Mesendoderm (in vitro differentiated cells): ENCODE measurements at regions not wholly inside any gene's neighbourhood (a gene's known extent, or its start where the extent isn't known, plus 50 kb on each side); places are given as distances from the start of the nearest gene placed in this dataset.

Source experiments
- DNase-seq: peaks from one replicate; pipeline ENCODE4 v3.0.0; 2013
- H2AK5ac ChIP-seq: 2 replicates; pipeline ENCODE4 v1.6.1; 2013; ENCODE audit warnings: low read length, inconsistent platforms
- H2BK120ac ChIP-seq: 2 replicates; pipeline ENCODE4 v1.6.1; 2013; ENCODE audit warnings: low read depth, mild to moderate bottlenecking, low read length, moderate library complexity, mixed read lengths
- H2BK15ac ChIP-seq: replicated peaks from 2 replicates; pipeline ENCODE4 v1.6.1; 2013; ENCODE audit warnings: low read depth, mild to moderate bottlenecking, moderate library complexity
- H2BK5ac ChIP-seq: 2 replicates; pipeline ENCODE4 v1.6.1; 2013; ENCODE audit warnings: low read length, inconsistent platforms
- H3K18ac ChIP-seq: 2 replicates; pipeline ENCODE4 v1.6.1; 2013; ENCODE audit warnings: mild to moderate bottlenecking, low read length, mixed read lengths
- H3K23ac ChIP-seq: one replicate; pipeline ENCODE4 v1.6.1; 2013; ENCODE audit warnings: low read length
- H3K27ac ChIP-seq: 2 replicates; pipeline ENCODE4 v1.5.1; 2013; ENCODE audit warnings: low read depth, mild to moderate bottlenecking, inconsistent platforms, low read length, moderate library complexity
- H3K27me3 ChIP-seq: 2 replicates; pipeline ENCODE4 v1.6.1; 2013; ENCODE audit warnings: low read length, control low read depth, mild to moderate bottlenecking, inconsistent platforms; ENCODE audit not compliant: insufficient read depth, poor library complexity
- H3K36me3 ChIP-seq: 2 replicates; pipeline ENCODE4 v1.6.1; 2013; ENCODE audit warnings: low read length, inconsistent platforms; ENCODE audit not compliant: control insufficient read depth, insufficient read depth
- H3K4ac ChIP-seq: one replicate; pipeline ENCODE4 v1.6.1; 2013; ENCODE audit warnings: low read depth, mild to moderate bottlenecking, low read length, moderate library complexity
- H3K4me1 ChIP-seq: 2 replicates; pipeline ENCODE4 v1.6.1; 2013; ENCODE audit warnings: low read depth, low read length, inconsistent platforms; ENCODE audit not compliant: control insufficient read depth
- H3K4me2 ChIP-seq: 2 replicates; pipeline ENCODE4 v1.6.1; 2013; ENCODE audit warnings: low read length
- H3K4me3 ChIP-seq: 2 replicates; pipeline ENCODE4 v1.5.1; 2013; ENCODE audit warnings: mild to moderate bottlenecking, low read length
- H3K56ac ChIP-seq: one replicate; pipeline ENCODE4 v1.6.1; 2013; ENCODE audit warnings: low read length
- H3K79me1 ChIP-seq: 2 replicates; pipeline ENCODE4 v1.6.1; 2013; ENCODE audit warnings: low read length, inconsistent platforms
- H3K79me2 ChIP-seq: 2 replicates; pipeline ENCODE4 v1.6.1; 2013; ENCODE audit warnings: mild to moderate bottlenecking, low read length; ENCODE audit not compliant: control insufficient read depth, insufficient read depth
- H3K9ac ChIP-seq: 2 replicates; pipeline ENCODE4 v1.6.1; 2013; ENCODE audit warnings: low read length, inconsistent platforms
- H4K5ac ChIP-seq: one replicate; pipeline ENCODE4 v1.6.1; 2013; ENCODE audit warnings: low read length
- H4K8ac ChIP-seq: one replicate; pipeline ENCODE4 v1.6.1; 2013; ENCODE audit warnings: low read depth, mild to moderate bottlenecking, control low read depth, low read length, moderate library complexity
- WGBS: extraction: QIAGEN DNeasy Blood & Tissue Kit; methylation state at CpG from one replicate; pipeline ENCODE4 v1.1.7; 2013; ENCODE audit warnings: low lambda C conversion rate, missing lambda C conversion rate; ENCODE audit not compliant: insufficient coverage; ENCODE audit errors: extremely low coverage; 5-methylcytosine and 5-hydroxymethylcytosine counted together

- Histone ChIP-seq H4K8ac (no peak overlapping the region), H3K23ac (no peak overlapping the region), H3K4ac (no peak overlapping the region), H3K27ac (no peak overlapping the region), H4K5ac (no peak overlapping the region), H2AK5ac (no peak overlapping the region), H3K79me1 (no peaks in the 10 kb centered on the region), H3K79me2 (no peaks in the 10 kb centered on the region), H3K36me3 (no peaks in the 10 kb centered on the region), H2BK5ac (no peak overlapping the region), H3K9ac (no peak overlapping the region), H3K27me3 (no peaks in the 10 kb centered on the region), H3K4me2 (no peak overlapping the region), H2BK15ac (no peak overlapping the region), H3K56ac (peak overlapping the region; percentile 17), H2BK120ac (no peak overlapping the region), H3K18ac (peak overlapping the region; percentile 34), H3K4me3 (no peak overlapping the region), H3K4me1 (no peaks in the 10 kb centered on the region)
- WGBS, result no CpG with 5 or more reads among the region's 8 CpGs
- peak; percentile 96 for DNase-seq
These were observed 679.9 kb upstream of the CCDC179 start for GRCh38 chr11:23540101-23540561.

- no peak overlapping the region for H2AK5ac ChIP-seq
- no peak overlapping the region for H4K5ac ChIP-seq
- H2BK120ac ChIP-seq, result no peak overlapping the region
- H3K36me3 ChIP-seq, result no peaks in the 10 kb centered on the region
- no peak overlapping the region for H3K4me2 ChIP-seq
- no peak overlapping the region for H4K8ac ChIP-seq
- no peak overlapping the region for H3K56ac ChIP-seq
- H3K9ac ChIP-seq, result no peak overlapping the region
- no peak overlapping the region for H3K4me3 ChIP-seq
- H3K18ac ChIP-seq, result no peak overlapping the region
- no peaks in the 10 kb centered on the region for H3K79me2 ChIP-seq
- no peak overlapping the region for H3K27ac ChIP-seq
- H3K27me3 ChIP-seq, result no peaks in the 10 kb centered on the region
- no peak for DNase-seq
- no peak overlapping the region for H2BK15ac ChIP-seq
- no peak overlapping the region for H3K23ac ChIP-seq
- no peak overlapping the region for H3K4ac ChIP-seq
- no peak overlapping the region for H2BK5ac ChIP-seq
- H3K4me1 ChIP-seq, result no peaks in the 10 kb centered on the region
- no peaks in the 10 kb centered on the region for H3K79me1 ChIP-seq
- no CpG with 5 or more reads among the region's 1 CpG for WGBS
These were observed 681.9 kb upstream of the CCDC179 start for GRCh38 chr11:23542189-23542588.

- no peak overlapping the region for H2AK5ac ChIP-seq
- no peak for DNase-seq
- H3K79me1 ChIP-seq, result no peaks in the 10 kb centered on the region
- H4K8ac ChIP-seq, result no peak overlapping the region
- H3K27me3 ChIP-seq, result no peaks in the 10 kb centered on the region
- H3K9ac ChIP-seq, result no peak overlapping the region
- H2BK120ac ChIP-seq, result no peak overlapping the region
- no peak overlapping the region for H4K5ac ChIP-seq
- no peaks in the 10 kb centered on the region for H3K4me1 ChIP-seq
- H3K56ac ChIP-seq, result no peak overlapping the region
- H3K18ac ChIP-seq, result no peak overlapping the region
- H3K23ac ChIP-seq, result no peak overlapping the region
- WGBS, result no CpG with 5 or more reads among the region's 3 CpGs
- H2BK15ac ChIP-seq, result no peak overlapping the region
- no peak overlapping the region for H3K4me3 ChIP-seq
- no peaks in the 10 kb centered on the region for H3K79me2 ChIP-seq
- no peak overlapping the region for H3K4ac ChIP-seq
- no peak overlapping the region for H3K4me2 ChIP-seq
- no peak overlapping the region for H2BK5ac ChIP-seq
- no peaks in the 10 kb centered on the region for H3K36me3 ChIP-seq
- no peak overlapping the region for H3K27ac ChIP-seq
These were observed 682.5 kb upstream of the CCDC179 start for GRCh38 chr11:23542816-23543215.

DNA sequence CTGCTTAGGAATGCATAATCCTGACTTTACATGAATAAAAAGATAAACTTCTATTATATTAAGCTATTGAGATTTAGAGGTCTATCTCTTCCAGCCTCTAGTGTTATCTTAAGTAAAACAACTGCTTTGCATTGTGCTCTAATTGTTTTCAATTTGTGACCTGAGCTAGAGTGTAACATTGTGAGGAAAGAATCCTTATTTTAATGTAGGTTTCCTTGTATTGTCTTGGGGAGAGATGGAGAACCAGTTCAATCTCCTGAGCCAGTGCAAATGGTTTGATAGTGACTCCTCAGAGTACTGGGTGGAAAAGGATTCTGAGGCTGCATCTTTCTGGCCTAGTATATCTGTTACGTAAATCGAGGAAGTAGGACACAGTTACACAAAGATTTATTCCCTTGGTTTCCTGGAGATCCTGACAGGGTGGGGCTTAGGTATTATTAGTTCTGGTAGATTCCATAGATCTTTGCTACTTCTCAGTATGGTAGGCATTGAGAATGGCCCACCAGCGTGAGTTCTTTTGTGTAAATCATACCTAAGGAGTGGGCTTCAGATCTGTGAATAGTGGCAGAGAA lies 683.5 kb upstream of the CCDC179 start:
- peak overlapping the region; percentile 60 for H3K27ac ChIP-seq
- H3K9ac ChIP-seq, result no peak overlapping the region
- H3K18ac ChIP-seq, result peak overlapping the region; percentile 60
- H2BK15ac ChIP-seq, result peak overlapping the region; percentile 92
- H3K4me2 ChIP-seq, result no peak overlapping the region
- no peak overlapping the region for H4K8ac ChIP-seq
- peak; percentile 57 for DNase-seq
- H2BK5ac ChIP-seq, result no peak overlapping the region
- H3K27me3 ChIP-seq, result no peaks in the 10 kb centered on the region
- no peak overlapping the region for H3K56ac ChIP-seq
- no peak overlapping the region for H3K4me3 ChIP-seq
- no peak overlapping the region for H4K5ac ChIP-seq
- no peaks in the 10 kb centered on the region for H3K79me2 ChIP-seq
- H2AK5ac ChIP-seq, result no peak overlapping the region
- no peak overlapping the region for H3K4ac ChIP-seq
- H2BK120ac ChIP-seq, result peak overlapping the region; percentile 28
- no CpG with 5 or more reads among the region's 3 CpGs for WGBS
- H3K36me3 ChIP-seq, result no peaks in the 10 kb centered on the region
- no peaks in the 10 kb centered on the region for H3K79me1 ChIP-seq
- no peaks in the 10 kb centered on the region for H3K4me1 ChIP-seq
- no peak overlapping the region for H3K23ac ChIP-seq

GRCh38 chr11:23551706-23552105 lies 691.4 kb upstream of the CCDC179 start:
- Histone ChIP-seq H2AK5ac (no peak overlapping the region), H3K4me2 (no peak overlapping the region), H3K18ac (peak overlapping the region; percentile 14), H2BK120ac (no peak overlapping the region), H3K23ac (no peak overlapping the region), H4K5ac (no peak overlapping the region), H2BK15ac (no peak overlapping the region), H3K56ac (no peak overlapping the region), H3K36me3 (no peaks in the 10 kb centered on the region), H3K79me1 (no peaks in the 10 kb centered on the region), H3K4ac (no peak overlapping the region), H3K4me1 (no peaks in the 10 kb centered on the region), H2BK5ac (no peak overlapping the region), H3K27me3 (no peaks in the 10 kb centered on the region), H4K8ac (no peak overlapping the region), H3K79me2 (no peaks in the 10 kb centered on the region), H3K9ac (no peak overlapping the region), H3K27ac (no peak overlapping the region), H3K4me3 (no peak overlapping the region)
- no CpG with 5 or more reads among the region's 1 CpG for WGBS
- no peak for DNase-seq

DNA sequence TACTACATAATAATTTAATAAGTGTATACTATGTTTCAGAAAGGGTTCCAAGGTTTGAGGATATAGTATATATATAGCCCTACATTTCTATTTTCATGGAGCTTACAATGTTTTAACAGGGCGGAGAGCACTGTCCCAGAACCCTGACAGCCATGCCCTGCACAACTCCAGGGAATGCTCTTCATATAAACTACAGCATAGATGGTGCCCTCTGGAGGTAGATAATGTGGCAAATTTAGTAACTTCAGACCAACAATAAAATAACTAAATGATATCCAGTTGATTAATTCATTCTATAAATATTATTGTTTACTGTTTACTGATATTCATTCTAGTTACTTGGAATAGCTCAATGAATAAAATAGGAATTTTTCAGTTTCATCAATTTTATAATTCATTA lies 693.7 kb upstream of the CCDC179 start:
- Histone ChIP-seq H4K5ac (no peak overlapping the region), H3K27ac (no peak overlapping the region), H3K4me2 (no peak overlapping the region), H3K4ac (no peak overlapping the region), H2BK5ac (no peak overlapping the region), H3K56ac (no peak overlapping the region), H3K4me3 (no peak overlapping the region), H4K8ac (no peak overlapping the region), H3K27me3 (no peaks in the 10 kb centered on the region), H3K23ac (no peak overlapping the region), H3K36me3 (no peaks in the 10 kb centered on the region), H2BK15ac (no peak overlapping the region), H2AK5ac (no peak overlapping the region), H3K9ac (no peak overlapping the region), H2BK120ac (no peak overlapping the region), H3K79me2 (no peaks in the 10 kb centered on the region), H3K4me1 (no peaks in the 10 kb centered on the region), H3K18ac (no peak overlapping the region), H3K79me1 (no peaks in the 10 kb centered on the region)
- DNase-seq, result no peak
- WGBS, result no CpG with 5 or more reads among the region's 1 CpG
